ENCODE measurements at regions not wholly inside any gene's neighbourhood (a gene's known extent, or its start where the extent isn't known, plus 50 kb on each side); places are given as distances from the start of the nearest gene placed in this dataset.

GRCh38 chr13:38527140-38527539 is 159.7 kb upstream of the FREM2 start:
- Histone ChIP-seq H3K4me3 (no peak overlapping the region), H3K27me3 (peaks cover 0 to 5% of the 10 kb centered on the region in 2 donors), H3K9me3 (no peaks in the 10 kb centered on the region), H3K27ac (no peak overlapping the region), H3K36me3 (no peaks in the 10 kb centered on the region), H3K4me1 (no peaks in the 10 kb centered on the region)
- DNase-seq (no peak), ATAC-seq (no peak)
- TF ChIP-seq POLR2A (IDR thresholded peaks at IDR 0.05) (no peak), CTCF (IDR thresholded peaks at IDR 0.05) (no peak)
- intact Hi-C loops (cut with DNase I): no loop called here
- 51% methylated on average over 4 of the region's 5 CpGs for WGBS (ENCODE audit: insufficient coverage, low coverage, low lambda C conversion rate, missing lambda C conversion rate)

- ATAC-seq (no peak), DNase-seq (no peak)
- 27% methylated on average over 2 of the region's 2 CpGs for WGBS (ENCODE audit: insufficient coverage, low coverage, low lambda C conversion rate, missing lambda C conversion rate)
- no peaks in the 10 kb centered on the region for H3K9me3 ChIP-seq
- TF ChIP-seq CTCF (IDR thresholded peaks at IDR 0.05): no peak
- no peak overlapping the region for H3K27ac ChIP-seq
- H3K27me3 ChIP-seq: peaks cover 0 to 5% of the 10 kb centered on the region in 2 donors
- intact Hi-C loops (cut with DNase I): no loop called here
- H3K4me3 ChIP-seq: no peak overlapping the region
- H3K4me1 ChIP-seq: no peaks in the 10 kb centered on the region
- no peaks in the 10 kb centered on the region for H3K36me3 ChIP-seq
Observed at GRCh38 chr13:38528986-38529385, 157.9 kb upstream of the FREM2 start.

GRCh38 chr13:38530492-38530891 is 156.4 kb upstream of the FREM2 start:
- Histone ChIP-seq H3K9me3 (no peaks in the 10 kb centered on the region), H3K27ac (no peak overlapping the region), H3K27me3 (peaks cover 0 to 5% of the 10 kb centered on the region in 2 donors), H3K36me3 (no peaks in the 10 kb centered on the region), H3K4me1 (no peaks in the 10 kb centered on the region), H3K4me3 (no peak overlapping the region)
- no peak for TF ChIP-seq POLR2A (IDR thresholded peaks at IDR 0.05)
- TF ChIP-seq CTCF (IDR thresholded peaks at IDR 0.05): peak; percentile 23 to 33 (median 31)
- WGBS (ENCODE audit: insufficient coverage, low coverage, low lambda C conversion rate, missing lambda C conversion rate): 25% methylated on average over 3 of the region's 3 CpGs
- intact Hi-C loops (cut with DNase I): no loop called here
- no peak for DNase-seq
- peak in 2 of 4 donors; percentile 33 to 46 for ATAC-seq

GRCh38 chr13:38535261-38535660 is 151.6 kb upstream of the FREM2 start:
- no peak for TF ChIP-seq CTCF (IDR thresholded peaks at IDR 0.05)
- TF ChIP-seq POLR2A (IDR thresholded peaks at IDR 0.05): no peak
- H3K4me1 ChIP-seq: no peaks in the 10 kb centered on the region
- WGBS (ENCODE audit: insufficient coverage, low coverage, low lambda C conversion rate, missing lambda C conversion rate): 53% methylated on average over 7 of the region's 7 CpGs
- no peaks in the 10 kb centered on the region for H3K9me3 ChIP-seq
- no peak overlapping the region for H3K27ac ChIP-seq
- peaks cover 0 to 5% of the 10 kb centered on the region in 2 donors for H3K27me3 ChIP-seq
- H3K36me3 ChIP-seq: no peaks in the 10 kb centered on the region
- no peak for DNase-seq
- no peak overlapping the region for H3K4me3 ChIP-seq
- intact Hi-C loops (cut with DNase I): no loop called here
- no peak for ATAC-seq

DNA sequence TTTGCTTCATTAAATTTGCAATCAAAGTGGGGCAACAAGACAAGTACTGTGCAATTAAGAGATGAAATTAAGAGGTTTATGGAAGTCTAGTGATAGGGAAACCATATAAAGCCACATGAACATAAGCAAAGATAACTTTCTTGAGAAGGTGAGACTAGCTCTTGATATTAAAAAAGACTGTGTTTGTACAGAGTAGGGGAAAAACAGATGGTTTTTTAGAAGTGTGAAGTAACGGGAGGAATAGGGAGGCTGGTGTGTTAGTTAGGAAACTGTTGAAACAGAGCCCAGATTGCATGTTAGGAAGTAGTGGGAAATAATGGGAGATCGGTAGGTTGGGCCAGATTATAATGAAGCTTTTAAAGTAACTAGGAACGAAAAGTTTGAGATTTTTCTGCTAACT is 149.8 kb upstream of the FREM2 start:
- DNase-seq (no peak), ATAC-seq (no peak)
- Histone ChIP-seq H3K27ac (no peak overlapping the region), H3K27me3 (no peaks in the 10 kb centered on the region), H3K4me3 (no peak overlapping the region), H3K9me3 (no peaks in the 10 kb centered on the region), H3K4me1 (no peaks in the 10 kb centered on the region), H3K36me3 (no peaks in the 10 kb centered on the region)
- TF ChIP-seq CTCF (IDR thresholded peaks at IDR 0.05) (no peak), POLR2A (IDR thresholded peaks at IDR 0.05) (no peak)
- intact Hi-C loops (cut with DNase I): no loop called here
- WGBS (ENCODE audit: insufficient coverage, low coverage, low lambda C conversion rate, missing lambda C conversion rate): 41% methylated on average over 3 of the region's 3 CpGs

Data from right lobe of liver (tissue), 6 donors.